Smooth muscle cell of the brain vasculature (primary cell): ENCODE measurements at regions not wholly inside any gene's neighbourhood (a gene's known extent, or its start where the extent isn't known, plus 50 kb on each side); places are given as distances from the start of the nearest gene placed in this dataset.
A peak's percentile ranks its signal among the peaks of the same experiment; 100 is the strongest.

Experiments
- DNase-seq: peaks from one replicate; pipeline ENCODE4 v3.0.0-alpha.2; 2012; ENCODE audit warnings: low read depth, low spot score

- no peak for DNase-seq
These were observed 139.0 kb downstream of the ZFP36L2 start for GRCh38 chr2:43087413-43087812.

- DNase-seq: peak; percentile 97
These were observed 139.8 kb downstream of the ZFP36L2 start for GRCh38 chr2:43086451-43087221.

- DNase-seq: no peak
These were observed 140.5 kb downstream of the ZFP36L2 start for GRCh38 chr2:43085929-43086328.

GRCh38 chr2:43085505-43085904, 140.9 kb downstream of the ZFP36L2 start:
- no peak for DNase-seq

- DNase-seq: no peak
These were observed 141.7 kb downstream of the ZFP36L2 start for GRCh38 chr2:43084699-43085091.

- no peak for DNase-seq
These were observed 142.4 kb downstream of the ZFP36L2 start for GRCh38 chr2:43083710-43084698.

- DNase-seq: no peak
These were observed 143.3 kb downstream of the ZFP36L2 start for GRCh38 chr2:43082903-43083677.

GRCh38 chr2:43082111-43082894, 144.1 kb downstream of the ZFP36L2 start:
- DNase-seq: no peak

GRCh38 chr2:43081131-43081765, 145.2 kb downstream of the ZFP36L2 start:
- no peak for DNase-seq

GRCh38 chr2:43080571-43081021, 145.8 kb downstream of the ZFP36L2 start:
- DNase-seq: no peak

- no peak for DNase-seq
These were observed 147.3 kb downstream of the ZFP36L2 start for GRCh38 chr2:43078781-43079755.

GRCh38 chr2:43078301-43078700, 148.1 kb downstream of the ZFP36L2 start:
- no peak for DNase-seq

- no peak for DNase-seq
These were observed 148.5 kb downstream of the ZFP36L2 start for GRCh38 chr2:43077876-43078275.

- DNase-seq: no peak
These were observed 149.7 kb downstream of the ZFP36L2 start for GRCh38 chr2:43076676-43077075.

- no peak for DNase-seq
These were observed 150.4 kb downstream of the ZFP36L2 start for GRCh38 chr2:43075811-43076585.

- no peak for DNase-seq
These were observed 151.3 kb downstream of the ZFP36L2 start for GRCh38 chr2:43075054-43075593.

- no peak for DNase-seq
These were observed 151.8 kb downstream of the ZFP36L2 start for GRCh38 chr2:43074592-43075053.

GRCh38 chr2:43074052-43074451, 152.4 kb downstream of the ZFP36L2 start:
- DNase-seq: no peak
